ENCODE measurements at regions not wholly inside any gene's neighbourhood (a gene's known extent, or its start where the extent isn't known, plus 50 kb on each side); places are given as distances from the start of the nearest gene placed in this dataset.
A peak's percentile ranks its signal among the peaks of the same experiment; 100 is the strongest.

DNA sequence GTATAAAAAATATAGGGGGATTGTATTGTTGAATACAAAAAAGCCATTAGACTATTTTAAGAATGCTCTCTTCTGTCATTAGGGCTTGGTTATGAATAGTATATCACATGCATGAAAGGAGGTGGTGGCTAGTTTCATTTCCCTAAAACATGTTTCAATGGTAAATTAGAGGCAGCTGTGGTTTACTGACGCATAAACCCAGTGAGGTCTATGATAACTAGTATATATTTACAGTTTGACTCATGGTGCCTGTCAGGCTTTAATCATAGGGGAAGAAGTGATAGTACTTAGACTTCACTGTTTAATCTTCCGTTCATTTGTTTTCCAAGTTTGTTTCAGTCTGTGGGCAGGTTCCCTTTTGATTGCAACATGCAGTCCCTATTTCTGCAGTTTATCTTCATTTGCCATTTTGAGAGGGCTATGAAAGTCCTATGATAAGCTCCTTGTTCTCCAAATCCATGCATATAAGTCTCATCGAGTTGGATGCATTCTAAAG, 55.1 kb upstream of the MAP4K3 start (continued):
- TF ChIP-seq PAWR (CRISPR knock-in tag; IDR thresholded peaks at IDR 0.05; ENCODE audit: borderline replicate concordance) (no peak), ZNF781 (CRISPR knock-in tag; IDR thresholded peaks at IDR 0.05; ENCODE audit: borderline replicate concordance, not compliant biosample characterization) (no peak), ARNT (IDR thresholded peaks at IDR 0.05) (no peak), ZMYM3 (CRISPR knock-in tag; IDR thresholded peaks at IDR 0.05) (no peak), SP4 (CRISPR knock-in tag; IDR thresholded peaks at IDR 0.05) (no peak), HDAC2 (CRISPR knock-in tag; IDR thresholded peaks at IDR 0.05) (peak; percentile 68), NFYC (CRISPR knock-in tag; IDR thresholded peaks at IDR 0.05) (no peak), RARA (CRISPR knock-in tag; IDR thresholded peaks at IDR 0.05) (peak; percentile 70), ZNF776 (CRISPR knock-in tag; IDR thresholded peaks at IDR 0.05) (no peak), NPAS2 (CRISPR knock-in tag; IDR thresholded peaks at IDR 0.05; ENCODE audit: borderline replicate concordance) (no peak), MIER2 (CRISPR knock-in tag; IDR thresholded peaks at IDR 0.05) (peak; percentile 28; the same call in 1 of the 2 replicates), ZBTB20 (CRISPR knock-in tag; IDR thresholded peaks at IDR 0.05; ENCODE audit: borderline replicate concordance, low read depth) (no peak), ZNF614 (CRISPR knock-in tag; IDR thresholded peaks at IDR 0.05; ENCODE audit: borderline replicate concordance) (no peak; the same call in 1 of the 2 replicates), ZNF3 (CRISPR knock-in tag; IDR thresholded peaks at IDR 0.05) (0 out of 2 replicates have a peak, but pooled peaks have one; percentile 44)
- TF ChIP-seq, protein P1, sequence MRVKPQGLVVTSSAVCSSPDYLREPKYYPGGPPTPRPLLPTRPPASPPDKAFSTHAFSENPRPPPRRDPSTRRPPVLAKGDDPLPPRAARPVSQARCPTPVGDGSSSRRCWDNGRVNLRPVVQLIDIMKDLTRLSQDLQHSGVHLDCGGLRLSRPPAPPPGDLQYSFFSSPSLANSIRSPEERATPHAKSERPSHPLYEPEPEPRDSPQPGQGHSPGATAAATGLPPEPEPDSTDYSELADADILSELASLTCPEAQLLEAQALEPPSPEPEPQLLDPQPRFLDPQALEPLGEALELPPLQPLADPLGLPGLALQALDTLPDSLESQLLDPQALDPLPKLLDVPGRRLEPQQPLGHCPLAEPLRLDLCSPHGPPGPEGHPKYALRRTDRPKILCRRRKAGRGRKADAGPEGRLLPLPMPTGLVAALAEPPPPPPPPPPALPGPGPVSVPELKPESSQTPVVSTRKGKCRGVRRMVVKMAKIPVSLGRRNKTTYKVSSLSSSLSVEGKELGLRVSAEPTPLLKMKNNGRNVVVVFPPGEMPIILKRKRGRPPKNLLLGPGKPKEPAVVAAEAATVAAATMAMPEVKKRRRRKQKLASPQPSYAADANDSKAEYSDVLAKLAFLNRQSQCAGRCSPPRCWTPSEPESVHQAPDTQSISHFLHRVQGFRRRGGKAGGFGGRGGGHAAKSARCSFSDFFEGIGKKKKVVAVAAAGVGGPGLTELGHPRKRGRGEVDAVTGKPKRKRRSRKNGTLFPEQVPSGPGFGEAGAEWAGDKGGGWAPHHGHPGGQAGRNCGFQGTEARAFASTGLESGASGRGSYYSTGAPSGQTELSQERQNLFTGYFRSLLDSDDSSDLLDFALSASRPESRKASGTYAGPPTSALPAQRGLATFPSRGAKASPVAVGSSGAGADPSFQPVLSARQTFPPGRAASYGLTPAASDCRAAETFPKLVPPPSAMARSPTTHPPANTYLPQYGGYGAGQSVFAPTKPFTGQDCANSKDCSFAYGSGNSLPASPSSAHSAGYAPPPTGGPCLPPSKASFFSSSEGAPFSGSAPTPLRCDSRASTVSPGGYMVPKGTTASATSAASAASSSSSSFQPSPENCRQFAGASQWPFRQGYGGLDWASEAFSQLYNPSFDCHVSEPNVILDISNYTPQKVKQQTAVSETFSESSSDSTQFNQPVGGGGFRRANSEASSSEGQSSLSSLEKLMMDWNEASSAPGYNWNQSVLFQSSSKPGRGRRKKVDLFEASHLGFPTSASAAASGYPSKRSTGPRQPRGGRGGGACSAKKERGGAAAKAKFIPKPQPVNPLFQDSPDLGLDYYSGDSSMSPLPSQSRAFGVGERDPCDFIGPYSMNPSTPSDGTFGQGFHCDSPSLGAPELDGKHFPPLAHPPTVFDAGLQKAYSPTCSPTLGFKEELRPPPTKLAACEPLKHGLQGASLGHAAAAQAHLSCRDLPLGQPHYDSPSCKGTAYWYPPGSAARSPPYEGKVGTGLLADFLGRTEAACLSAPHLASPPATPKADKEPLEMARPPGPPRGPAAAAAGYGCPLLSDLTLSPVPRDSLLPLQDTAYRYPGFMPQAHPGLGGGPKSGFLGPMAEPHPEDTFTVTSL (CRISPR knock-in tag; IDR thresholded peaks at IDR 0.05; ENCODE audit: borderline replicate concordance), result peak; percentile 77; the same call in 1 of the 2 replicates
- TF ChIP-seq, protein P2, sequence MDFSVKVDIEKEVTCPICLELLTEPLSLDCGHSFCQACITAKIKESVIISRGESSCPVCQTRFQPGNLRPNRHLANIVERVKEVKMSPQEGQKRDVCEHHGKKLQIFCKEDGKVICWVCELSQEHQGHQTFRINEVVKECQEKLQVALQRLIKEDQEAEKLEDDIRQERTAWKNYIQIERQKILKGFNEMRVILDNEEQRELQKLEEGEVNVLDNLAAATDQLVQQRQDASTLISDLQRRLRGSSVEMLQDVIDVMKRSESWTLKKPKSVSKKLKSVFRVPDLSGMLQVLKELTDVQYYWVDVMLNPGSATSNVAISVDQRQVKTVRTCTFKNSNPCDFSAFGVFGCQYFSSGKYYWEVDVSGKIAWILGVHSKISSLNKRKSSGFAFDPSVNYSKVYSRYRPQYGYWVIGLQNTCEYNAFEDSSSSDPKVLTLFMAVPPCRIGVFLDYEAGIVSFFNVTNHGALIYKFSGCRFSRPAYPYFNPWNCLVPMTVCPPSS (IDR thresholded peaks at IDR 0.05), result no peak
- TF ChIP-seq, protein P3, sequence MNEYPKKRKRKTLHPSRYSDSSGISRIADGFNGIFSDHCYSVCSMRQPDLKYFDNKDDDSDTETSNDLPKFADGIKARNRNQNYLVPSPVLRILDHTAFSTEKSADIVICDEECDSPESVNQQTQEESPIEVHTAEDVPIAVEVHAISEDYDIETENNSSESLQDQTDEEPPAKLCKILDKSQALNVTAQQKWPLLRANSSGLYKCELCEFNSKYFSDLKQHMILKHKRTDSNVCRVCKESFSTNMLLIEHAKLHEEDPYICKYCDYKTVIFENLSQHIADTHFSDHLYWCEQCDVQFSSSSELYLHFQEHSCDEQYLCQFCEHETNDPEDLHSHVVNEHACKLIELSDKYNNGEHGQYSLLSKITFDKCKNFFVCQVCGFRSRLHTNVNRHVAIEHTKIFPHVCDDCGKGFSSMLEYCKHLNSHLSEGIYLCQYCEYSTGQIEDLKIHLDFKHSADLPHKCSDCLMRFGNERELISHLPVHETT (CRISPR knock-in tag; conservative IDR thresholded peaks at IDR 0.05), result 0 out of 2 replicates have a peak, but pooled peaks have one; percentile 22
- TF ChIP-seq, protein P4, sequence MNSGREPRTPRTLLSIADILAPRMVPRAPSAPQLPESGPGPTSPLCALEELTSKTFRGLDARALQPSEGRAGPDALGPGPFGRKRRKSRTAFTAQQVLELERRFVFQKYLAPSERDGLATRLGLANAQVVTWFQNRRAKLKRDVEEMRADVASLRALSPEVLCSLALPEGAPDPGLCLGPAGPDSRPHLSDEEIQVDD (CRISPR knock-in tag; IDR thresholded peaks at IDR 0.05; ENCODE audit: borderline replicate concordance), result no peak
- TF ChIP-seq, protein P5, sequence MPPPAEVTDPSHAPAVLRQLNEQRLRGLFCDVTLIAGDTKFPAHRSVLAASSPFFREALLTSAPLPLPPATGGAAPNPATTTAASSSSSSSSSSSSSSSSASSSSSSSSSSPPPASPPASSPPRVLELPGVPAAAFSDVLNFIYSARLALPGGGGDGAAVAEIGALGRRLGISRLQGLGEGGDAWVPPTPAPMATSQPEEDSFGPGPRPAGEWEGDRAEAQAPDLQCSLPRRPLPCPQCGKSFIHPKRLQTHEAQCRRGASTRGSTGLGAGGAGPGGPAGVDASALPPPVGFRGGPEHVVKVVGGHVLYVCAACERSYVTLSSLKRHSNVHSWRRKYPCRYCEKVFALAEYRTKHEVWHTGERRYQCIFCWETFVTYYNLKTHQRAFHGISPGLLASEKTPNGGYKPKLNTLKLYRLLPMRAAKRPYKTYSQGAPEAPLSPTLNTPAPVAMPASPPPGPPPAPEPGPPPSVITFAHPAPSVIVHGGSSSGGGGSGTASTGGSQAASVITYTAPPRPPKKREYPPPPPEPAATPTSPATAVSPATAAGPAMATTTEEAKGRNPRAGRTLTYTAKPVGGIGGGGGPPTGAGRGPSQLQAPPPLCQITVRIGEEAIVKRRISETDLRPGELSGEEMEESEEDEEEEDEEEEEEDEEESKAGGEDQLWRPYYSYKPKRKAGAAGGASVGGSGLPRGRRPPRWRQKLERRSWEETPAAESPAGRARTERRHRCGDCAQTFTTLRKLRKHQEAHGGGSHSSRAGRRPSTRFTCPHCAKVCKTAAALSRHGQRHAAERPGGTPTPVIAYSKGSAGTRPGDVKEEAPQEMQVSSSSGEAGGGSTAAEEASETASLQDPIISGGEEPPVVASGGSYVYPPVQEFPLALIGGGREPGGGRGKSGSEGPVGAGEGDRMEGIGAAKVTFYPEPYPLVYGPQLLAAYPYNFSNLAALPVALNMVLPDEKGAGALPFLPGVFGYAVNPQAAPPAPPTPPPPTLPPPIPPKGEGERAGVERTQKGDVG (CRISPR knock-in tag; IDR thresholded peaks at IDR 0.05; ENCODE audit: borderline replicate concordance), result no peak
